SK-N-SH treated with all-trans-retinoic acid at 6 μM for 48 hours (cell line): ENCODE measurements at regions not wholly inside any gene's neighbourhood (a gene's known extent, or its start where the extent isn't known, plus 50 kb on each side); places are given as distances from the start of the nearest gene placed in this dataset.
A peak's percentile ranks its signal among the peaks of the same experiment; 100 is the strongest.

ENCODE experiments used
- ATAC-seq: fragments of 200-7000 bp; cut with Tn5 transposase; 3 replicates; pipeline ENCODE4 v1.9.1; 2020; ENCODE audit warnings: mild to moderate bottlenecking, moderate library complexity
- ARNTL ChIP-seq: fragments of 450-650 bp; formaldehyde crosslinking; IDR thresholded peaks from 2 replicates; pipeline ENCODE4 v1.5.0; 2020; ENCODE audit warnings: low read depth, mild to moderate bottlenecking, moderate library complexity, borderline replicate concordance
- BACH2 ChIP-seq: fragments of 250-450 bp; sonication (Bioruptor Pico); IDR thresholded peaks from 2 replicates; pipeline ENCODE4 v1.9.0; 2021; ENCODE audit warnings: mild to moderate bottlenecking, borderline replicate concordance
- CSDC2 ChIP-seq: fragments of 250-450 bp; sonication (Bioruptor Pico); IDR thresholded peaks from 2 replicates; pipeline ENCODE4 v1.5.0; 2020; ENCODE audit warnings: mild to moderate bottlenecking, moderate library complexity
- ESRRG ChIP-seq: fragments of 250-450 bp; sonication (Bioruptor Pico); IDR thresholded peaks from 2 replicates; pipeline ENCODE4 v1.6.1; 2021; ENCODE audit warnings: mild to moderate bottlenecking
- GLIS3 ChIP-seq: fragments of 250-450 bp; sonication (Bioruptor Pico); IDR thresholded peaks from 2 replicates; pipeline ENCODE4 v1.5.0; 2020; ENCODE audit warnings: mild to moderate bottlenecking, moderate library complexity
- OSR1 ChIP-seq: fragments of 250-450 bp; sonication (Bioruptor Pico); IDR thresholded peaks from 2 replicates; pipeline ENCODE4 v1.8.0; 2022; ENCODE audit warnings: moderate library complexity, mild to moderate bottlenecking, inconsistent platforms
- PPARA ChIP-seq: fragments of 250-450 bp; sonication (Bioruptor Pico); IDR thresholded peaks from 2 replicates; pipeline ENCODE4 v1.5.0; 2020; ENCODE audit warnings: mild to moderate bottlenecking, borderline replicate concordance
- TCF4 ChIP-seq: fragments of 250-450 bp; sonication (Bioruptor Pico); IDR thresholded peaks from 2 replicates; pipeline ENCODE4 v1.8.0; 2021; ENCODE audit warnings: mild to moderate bottlenecking, moderate library complexity, borderline replicate concordance
- TOX ChIP-seq: fragments of 250-450 bp; sonication (Bioruptor Pico); IDR thresholded peaks from 2 replicates; pipeline ENCODE4 v1.8.0; 2021; ENCODE audit warnings: mild to moderate bottlenecking, moderate library complexity, borderline replicate concordance
- ZC3H10 ChIP-seq: fragments of 250-450 bp; sonication (Bioruptor Pico); IDR thresholded peaks from 2 replicates; pipeline ENCODE4 v1.5.1; 2021; ENCODE audit warnings: mild to moderate bottlenecking, moderate library complexity
- ZFP3 ChIP-seq: fragments of 250-450 bp; sonication (Bioruptor Pico); IDR thresholded peaks from 2 replicates; pipeline ENCODE4 v1.5.0; 2020; ENCODE audit warnings: mild to moderate bottlenecking, moderate library complexity
- ZFP30 ChIP-seq: fragments of 450-650 bp; formaldehyde crosslinking; IDR thresholded peaks from 2 replicates; pipeline ENCODE4 v1.5.0; 2022; ENCODE audit warnings: mild to moderate bottlenecking, moderate library complexity
- ZNF565 ChIP-seq: fragments of 450-650 bp; formaldehyde crosslinking; conservative IDR thresholded peaks from 2 replicates; pipeline ENCODE4 v1.5.0; 2020; ENCODE audit warnings: low read depth, mild to moderate bottlenecking, moderate library complexity
- TF ChIP-seq, protein P1 (sequence below): fragments of 250-450 bp; sonication (Bioruptor Pico); IDR thresholded peaks from 2 replicates; pipeline ENCODE4 v1.5.1; 2021; ENCODE audit warnings: mild to moderate bottlenecking, moderate library complexity
- TF ChIP-seq, protein P2 (sequence below): fragments of 250-450 bp; sonication (Bioruptor Pico); IDR thresholded peaks from 2 replicates; pipeline ENCODE4 v1.5.1; 2020; ENCODE audit warnings: low read depth, mild to moderate bottlenecking, moderate library complexity
- TF ChIP-seq, protein P3 (sequence below): fragments of 250-450 bp; sonication (Bioruptor Pico); IDR thresholded peaks from 2 replicates; pipeline ENCODE4 v1.5.0; 2020; ENCODE audit warnings: mild to moderate bottlenecking, moderate library complexity
- TF ChIP-seq, protein P4 (sequence below): fragments of 250-450 bp; sonication (Bioruptor Pico); IDR thresholded peaks from 2 replicates; pipeline ENCODE4 v1.8.0; 2020; ENCODE audit warnings: mild to moderate bottlenecking, moderate library complexity, borderline replicate concordance

DNA sequence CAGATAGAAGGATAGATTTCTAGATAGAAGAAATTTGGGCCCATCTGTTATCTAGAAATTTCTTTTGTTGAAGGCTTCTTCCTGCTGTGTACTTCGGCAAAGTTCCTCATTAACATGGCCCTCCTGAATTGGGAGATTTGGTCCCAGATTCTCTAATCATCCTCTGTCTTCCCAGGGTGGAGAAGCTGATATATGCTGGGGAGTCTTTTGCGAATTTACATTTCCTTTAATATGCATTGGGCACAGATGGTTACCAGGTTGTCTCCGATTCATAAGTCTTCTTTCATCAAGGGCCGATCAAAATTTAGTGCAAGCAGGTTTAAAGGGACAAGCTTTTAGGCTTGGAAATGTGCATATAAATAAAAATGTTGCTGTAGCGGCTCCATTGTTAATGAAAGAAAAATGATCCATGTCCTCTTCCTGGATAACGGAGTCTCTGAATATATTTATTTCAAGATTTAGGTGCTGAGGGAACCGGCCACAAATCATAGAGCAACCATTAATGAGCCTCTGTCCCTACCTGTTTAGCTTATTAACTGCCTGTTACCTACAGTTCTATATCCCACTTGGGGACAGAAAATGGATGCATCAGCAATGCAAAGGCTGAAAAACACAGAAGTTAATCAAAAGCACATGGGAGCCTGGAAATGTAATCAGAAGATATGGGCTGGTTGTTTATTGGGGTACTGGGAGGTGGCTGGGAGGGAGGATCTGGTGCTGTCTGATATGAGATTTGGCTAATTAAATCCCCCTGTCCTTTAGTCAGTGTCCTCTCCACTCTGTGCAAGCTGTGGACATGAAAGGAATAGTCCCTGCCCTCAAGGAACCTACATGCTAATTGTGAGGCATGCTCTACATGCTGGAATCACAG, 234.7 kb downstream of the MAN2A1 start:
- TF ChIP-seq CSDC2 (CRISPR knock-in tag), result no peak
- TF ChIP-seq TCF4 (CRISPR knock-in tag), result peak; percentile 78; the same call in 1 of the 2 replicates
- no peak for ATAC-seq

DNA sequence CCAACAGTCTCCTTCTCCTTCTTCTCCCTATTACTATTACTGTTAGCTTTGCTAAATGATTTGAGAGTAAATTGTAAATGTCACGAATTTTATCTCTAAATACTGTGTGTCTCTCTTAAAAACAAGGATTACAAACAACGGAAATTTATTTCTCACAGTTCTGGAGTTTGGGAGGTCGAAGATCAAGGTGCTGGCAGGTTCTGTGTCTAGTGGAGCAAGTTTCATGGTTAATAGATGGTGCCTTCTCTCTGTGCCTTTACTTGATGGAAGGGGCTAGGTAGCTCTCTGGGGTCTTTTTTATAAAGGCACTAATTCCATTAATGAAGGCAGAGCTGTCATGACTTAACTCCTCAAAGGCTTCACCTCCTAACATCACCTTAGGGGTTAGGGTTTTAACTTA, 237.9 kb downstream of the MAN2A1 start:
- TF ChIP-seq, protein P1, sequence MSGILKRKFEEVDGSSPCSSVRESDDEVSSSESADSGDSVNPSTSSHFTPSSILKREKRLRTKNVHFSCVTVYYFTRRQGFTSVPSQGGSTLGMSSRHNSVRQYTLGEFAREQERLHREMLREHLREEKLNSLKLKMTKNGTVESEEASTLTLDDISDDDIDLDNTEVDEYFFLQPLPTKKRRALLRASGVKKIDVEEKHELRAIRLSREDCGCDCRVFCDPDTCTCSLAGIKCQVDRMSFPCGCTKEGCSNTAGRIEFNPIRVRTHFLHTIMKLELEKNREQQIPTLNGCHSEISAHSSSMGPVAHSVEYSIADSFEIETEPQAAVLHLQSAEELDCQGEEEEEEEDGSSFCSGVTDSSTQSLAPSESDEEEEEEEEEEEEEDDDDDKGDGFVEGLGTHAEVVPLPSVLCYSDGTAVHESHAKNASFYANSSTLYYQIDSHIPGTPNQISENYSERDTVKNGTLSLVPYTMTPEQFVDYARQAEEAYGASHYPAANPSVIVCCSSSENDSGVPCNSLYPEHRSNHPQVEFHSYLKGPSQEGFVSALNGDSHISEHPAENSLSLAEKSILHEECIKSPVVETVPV (CRISPR knock-in tag), result no peak
- TF ChIP-seq, protein P2, sequence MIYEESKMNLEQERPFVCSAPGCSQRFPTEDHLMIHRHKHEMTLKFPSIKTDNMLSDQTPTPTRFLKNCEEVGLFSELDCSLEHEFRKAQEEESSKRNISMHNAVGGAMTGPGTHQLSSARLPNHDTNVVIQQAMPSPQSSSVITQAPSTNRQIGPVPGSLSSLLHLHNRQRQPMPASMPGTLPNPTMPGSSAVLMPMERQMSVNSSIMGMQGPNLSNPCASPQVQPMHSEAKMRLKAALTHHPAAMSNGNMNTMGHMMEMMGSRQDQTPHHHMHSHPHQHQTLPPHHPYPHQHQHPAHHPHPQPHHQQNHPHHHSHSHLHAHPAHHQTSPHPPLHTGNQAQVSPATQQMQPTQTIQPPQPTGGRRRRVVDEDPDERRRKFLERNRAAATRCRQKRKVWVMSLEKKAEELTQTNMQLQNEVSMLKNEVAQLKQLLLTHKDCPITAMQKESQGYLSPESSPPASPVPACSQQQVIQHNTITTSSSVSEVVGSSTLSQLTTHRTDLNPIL, result no peak
- TF ChIP-seq, protein P3, sequence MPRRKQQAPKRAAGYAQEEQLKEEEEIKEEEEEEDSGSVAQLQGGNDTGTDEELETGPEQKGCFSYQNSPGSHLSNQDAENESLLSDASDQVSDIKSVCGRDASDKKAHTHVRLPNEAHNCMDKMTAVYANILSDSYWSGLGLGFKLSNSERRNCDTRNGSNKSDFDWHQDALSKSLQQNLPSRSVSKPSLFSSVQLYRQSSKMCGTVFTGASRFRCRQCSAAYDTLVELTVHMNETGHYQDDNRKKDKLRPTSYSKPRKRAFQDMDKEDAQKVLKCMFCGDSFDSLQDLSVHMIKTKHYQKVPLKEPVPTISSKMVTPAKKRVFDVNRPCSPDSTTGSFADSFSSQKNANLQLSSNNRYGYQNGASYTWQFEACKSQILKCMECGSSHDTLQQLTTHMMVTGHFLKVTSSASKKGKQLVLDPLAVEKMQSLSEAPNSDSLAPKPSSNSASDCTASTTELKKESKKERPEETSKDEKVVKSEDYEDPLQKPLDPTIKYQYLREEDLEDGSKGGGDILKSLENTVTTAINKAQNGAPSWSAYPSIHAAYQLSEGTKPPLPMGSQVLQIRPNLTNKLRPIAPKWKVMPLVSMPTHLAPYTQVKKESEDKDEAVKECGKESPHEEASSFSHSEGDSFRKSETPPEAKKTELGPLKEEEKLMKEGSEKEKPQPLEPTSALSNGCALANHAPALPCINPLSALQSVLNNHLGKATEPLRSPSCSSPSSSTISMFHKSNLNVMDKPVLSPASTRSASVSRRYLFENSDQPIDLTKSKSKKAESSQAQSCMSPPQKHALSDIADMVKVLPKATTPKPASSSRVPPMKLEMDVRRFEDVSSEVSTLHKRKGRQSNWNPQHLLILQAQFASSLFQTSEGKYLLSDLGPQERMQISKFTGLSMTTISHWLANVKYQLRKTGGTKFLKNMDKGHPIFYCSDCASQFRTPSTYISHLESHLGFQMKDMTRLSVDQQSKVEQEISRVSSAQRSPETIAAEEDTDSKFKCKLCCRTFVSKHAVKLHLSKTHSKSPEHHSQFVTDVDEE, result no peak
- TF ChIP-seq ESRRG (CRISPR knock-in tag), result no peak
- no peak for TF ChIP-seq ZNF565
- TF ChIP-seq TCF4 (CRISPR knock-in tag), result no peak
- TF ChIP-seq BACH2 (CRISPR knock-in tag), result no peak
- TF ChIP-seq CSDC2 (CRISPR knock-in tag), result no peak
- no peak for ATAC-seq

DNA sequence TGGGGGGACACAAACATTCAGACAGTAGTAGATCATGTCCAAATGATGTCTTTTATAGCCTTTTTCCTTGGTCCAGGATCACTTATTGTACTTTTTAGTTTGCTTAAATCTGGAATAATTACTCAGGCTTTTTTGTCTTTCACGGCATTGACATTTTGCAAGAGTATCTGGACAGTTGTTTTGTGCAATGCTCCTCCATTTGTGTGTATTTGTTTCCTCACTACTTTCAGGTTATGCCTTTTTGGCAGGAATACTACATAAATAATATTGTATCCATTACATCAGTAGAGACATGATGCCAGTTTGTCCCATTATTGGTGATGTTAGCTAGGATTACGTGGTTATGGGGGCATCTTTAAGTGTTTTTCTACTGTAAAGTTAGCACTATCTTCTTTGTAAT, 238.3 kb downstream of the MAN2A1 start:
- no peak for ATAC-seq
- TF ChIP-seq ZFP30 (CRISPR knock-in tag) (no peak), TOX (CRISPR knock-in tag) (no peak), PPARA (CRISPR knock-in tag) (no peak), GLIS3 (CRISPR knock-in tag) (no peak), ARNTL (no peak), BACH2 (CRISPR knock-in tag) (no peak), TCF4 (CRISPR knock-in tag) (no peak), OSR1 (CRISPR knock-in tag) (no peak), CSDC2 (CRISPR knock-in tag) (no peak), ZNF565 (no peak), ZFP3 (CRISPR knock-in tag) (no peak), ZC3H10 (CRISPR knock-in tag) (no peak)
- TF ChIP-seq, protein P2, result no peak
- TF ChIP-seq, protein P1 (CRISPR knock-in tag), result no peak
- TF ChIP-seq, protein P4, sequence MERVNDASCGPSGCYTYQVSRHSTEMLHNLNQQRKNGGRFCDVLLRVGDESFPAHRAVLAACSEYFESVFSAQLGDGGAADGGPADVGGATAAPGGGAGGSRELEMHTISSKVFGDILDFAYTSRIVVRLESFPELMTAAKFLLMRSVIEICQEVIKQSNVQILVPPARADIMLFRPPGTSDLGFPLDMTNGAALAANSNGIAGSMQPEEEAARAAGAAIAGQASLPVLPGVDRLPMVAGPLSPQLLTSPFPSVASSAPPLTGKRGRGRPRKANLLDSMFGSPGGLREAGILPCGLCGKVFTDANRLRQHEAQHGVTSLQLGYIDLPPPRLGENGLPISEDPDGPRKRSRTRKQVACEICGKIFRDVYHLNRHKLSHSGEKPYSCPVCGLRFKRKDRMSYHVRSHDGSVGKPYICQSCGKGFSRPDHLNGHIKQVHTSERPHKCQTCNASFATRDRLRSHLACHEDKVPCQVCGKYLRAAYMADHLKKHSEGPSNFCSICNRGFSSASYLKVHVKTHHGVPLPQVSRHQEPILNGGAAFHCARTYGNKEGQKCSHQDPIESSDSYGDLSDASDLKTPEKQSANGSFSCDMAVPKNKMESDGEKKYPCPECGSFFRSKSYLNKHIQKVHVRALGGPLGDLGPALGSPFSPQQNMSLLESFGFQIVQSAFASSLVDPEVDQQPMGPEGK (CRISPR knock-in tag), result no peak
- TF ChIP-seq, all 23 proteins: peak for 0
